ENCODE measurements at regions not wholly inside any gene's neighbourhood (a gene's known extent, or its start where the extent isn't known, plus 50 kb on each side); places are given as distances from the start of the nearest gene placed in this dataset.

- H3K4me1 ChIP-seq (ENCODE audit: low read depth) = no peaks in the 10 kb centered on the region
- H3K9me3 ChIP-seq (ENCODE audit: low read depth) = no peaks in the 10 kb centered on the region
- no peak overlapping the region for H3K4me3 ChIP-seq
- no peaks in the 10 kb centered on the region for H3K27me3 ChIP-seq
- no peaks in the 10 kb centered on the region for H3K36me3 ChIP-seq
- TF ChIP-seq, protein P1, sequence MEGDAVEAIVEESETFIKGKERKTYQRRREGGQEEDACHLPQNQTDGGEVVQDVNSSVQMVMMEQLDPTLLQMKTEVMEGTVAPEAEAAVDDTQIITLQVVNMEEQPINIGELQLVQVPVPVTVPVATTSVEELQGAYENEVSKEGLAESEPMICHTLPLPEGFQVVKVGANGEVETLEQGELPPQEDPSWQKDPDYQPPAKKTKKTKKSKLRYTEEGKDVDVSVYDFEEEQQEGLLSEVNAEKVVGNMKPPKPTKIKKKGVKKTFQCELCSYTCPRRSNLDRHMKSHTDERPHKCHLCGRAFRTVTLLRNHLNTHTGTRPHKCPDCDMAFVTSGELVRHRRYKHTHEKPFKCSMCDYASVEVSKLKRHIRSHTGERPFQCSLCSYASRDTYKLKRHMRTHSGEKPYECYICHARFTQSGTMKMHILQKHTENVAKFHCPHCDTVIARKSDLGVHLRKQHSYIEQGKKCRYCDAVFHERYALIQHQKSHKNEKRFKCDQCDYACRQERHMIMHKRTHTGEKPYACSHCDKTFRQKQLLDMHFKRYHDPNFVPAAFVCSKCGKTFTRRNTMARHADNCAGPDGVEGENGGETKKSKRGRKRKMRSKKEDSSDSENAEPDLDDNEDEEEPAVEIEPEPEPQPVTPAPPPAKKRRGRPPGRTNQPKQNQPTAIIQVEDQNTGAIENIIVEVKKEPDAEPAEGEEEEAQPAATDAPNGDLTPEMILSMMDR (IDR thresholded peaks at IDR 0.05; ENCODE audit: low read depth, low read length) = no peak
- no peak for DNase-seq (ENCODE audit: low read depth in 1 of 2, low spot score in 1 of 2)
- H3K27ac ChIP-seq = no peak overlapping the region
Measured at GRCh38 chr15:94611656-94612055, 380.3 kb downstream of the MCTP2 start.

- Histone ChIP-seq H3K9me3 (ENCODE audit: low read depth) (no peaks in the 10 kb centered on the region), H3K36me3 (no peaks in the 10 kb centered on the region), H3K4me3 (no peak overlapping the region), H3K27me3 (no peaks in the 10 kb centered on the region), H3K27ac (no peak overlapping the region), H3K4me1 (ENCODE audit: low read depth) (no peaks in the 10 kb centered on the region)
- TF ChIP-seq, protein P1 (IDR thresholded peaks at IDR 0.05; ENCODE audit: low read depth, low read length) = no peak
- DNase-seq (ENCODE audit: low read depth in 1 of 2, low spot score in 1 of 2) = no peak
Measured at GRCh38 chr15:94615688-94616087, 384.3 kb downstream of the MCTP2 start.

- DNase-seq (ENCODE audit: low read depth in 1 of 2, low spot score in 1 of 2) = no peak
Measured at GRCh38 chr15:94620632-94621031, 389.3 kb downstream of the MCTP2 start.

GRCh38 chr15:94621736-94622135, 390.4 kb downstream of the MCTP2 start:
- H3K27me3 ChIP-seq = no peaks in the 10 kb centered on the region
- TF ChIP-seq, protein P1 (IDR thresholded peaks at IDR 0.05; ENCODE audit: low read depth, low read length) = no peak

More at GRCh38 chr15:94620632-94621031, 389.3 kb downstream of the MCTP2 start:
- H3K9me3 ChIP-seq (ENCODE audit: low read depth) = no peaks in the 10 kb centered on the region
- no peak overlapping the region for H3K27ac ChIP-seq
- TF ChIP-seq, protein P1 (IDR thresholded peaks at IDR 0.05; ENCODE audit: low read depth, low read length) = no peak
- H3K36me3 ChIP-seq = no peaks in the 10 kb centered on the region
- no peak overlapping the region for H3K4me3 ChIP-seq
- H3K27me3 ChIP-seq = no peaks in the 10 kb centered on the region
- no peaks in the 10 kb centered on the region for H3K4me1 ChIP-seq (ENCODE audit: low read depth)

DNA sequence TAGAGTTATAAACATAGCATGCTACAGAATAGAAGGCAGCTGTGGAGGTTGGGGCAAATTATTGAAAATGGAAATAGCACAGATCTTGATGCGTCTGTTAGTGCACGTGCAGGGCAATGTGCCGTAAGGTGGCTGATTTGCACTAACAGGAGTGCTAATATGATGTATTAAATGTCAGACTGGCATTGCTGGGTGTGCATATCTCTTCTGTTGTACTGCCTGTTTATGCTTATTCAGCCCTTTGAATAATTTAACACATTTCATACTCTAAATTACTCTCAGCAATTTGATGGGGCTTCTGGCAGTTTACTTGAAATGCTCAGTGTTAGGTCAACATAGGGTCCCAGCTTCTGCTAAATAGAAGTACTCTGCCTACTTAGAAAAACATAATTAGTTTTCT, 395.6 kb downstream of the MCTP2 start:
- Histone ChIP-seq H3K27ac (no peak overlapping the region), H3K36me3 (no peaks in the 10 kb centered on the region), H3K4me3 (no peak overlapping the region), H3K27me3 (no peaks in the 10 kb centered on the region), H3K4me1 (ENCODE audit: low read depth) (no peaks in the 10 kb centered on the region), H3K9me3 (ENCODE audit: low read depth) (no peaks in the 10 kb centered on the region)
- DNase-seq (ENCODE audit: low read depth in 1 of 2, low spot score in 1 of 2) = no peak
- TF ChIP-seq, protein P1 (IDR thresholded peaks at IDR 0.05; ENCODE audit: low read depth, low read length) = no peak

More at GRCh38 chr15:94621736-94622135, 390.4 kb downstream of the MCTP2 start:
- H3K36me3 ChIP-seq = no peaks in the 10 kb centered on the region
- no peak for DNase-seq (ENCODE audit: low read depth in 1 of 2, low spot score in 1 of 2)
- no peaks in the 10 kb centered on the region for H3K9me3 ChIP-seq (ENCODE audit: low read depth)
- H3K4me1 ChIP-seq (ENCODE audit: low read depth) = no peaks in the 10 kb centered on the region
- no peak overlapping the region for H3K4me3 ChIP-seq
- no peak overlapping the region for H3K27ac ChIP-seq

DNA sequence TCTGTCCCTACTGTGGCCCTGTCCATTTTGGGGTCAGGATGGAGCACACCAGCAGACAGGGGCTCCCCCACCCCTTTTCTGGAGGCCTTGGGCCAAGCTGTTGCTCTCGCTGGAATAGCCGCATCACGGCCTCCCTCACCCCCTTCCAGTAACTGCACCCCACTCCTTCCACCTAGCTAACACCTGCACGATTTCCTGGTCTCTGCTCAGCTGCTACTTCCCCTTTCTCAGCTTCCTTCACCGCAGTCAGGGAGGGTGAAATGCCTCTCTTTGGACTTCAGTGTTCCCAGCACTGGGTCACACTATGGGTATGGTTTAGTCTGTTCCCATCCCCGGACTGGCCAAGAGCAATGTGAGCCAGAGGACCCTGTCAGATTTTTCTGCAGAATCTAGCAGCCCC, 400.2 kb downstream of the MCTP2 start:
- H3K9me3 ChIP-seq (ENCODE audit: low read depth) = no peaks in the 10 kb centered on the region
- DNase-seq (ENCODE audit: low read depth in 1 of 2, low spot score in 1 of 2) = no peak
- H3K27ac ChIP-seq = no peak overlapping the region
- H3K4me1 ChIP-seq (ENCODE audit: low read depth) = no peaks in the 10 kb centered on the region
- H3K27me3 ChIP-seq = no peaks in the 10 kb centered on the region
- H3K4me3 ChIP-seq = no peak overlapping the region
- no peaks in the 10 kb centered on the region for H3K36me3 ChIP-seq
- TF ChIP-seq, protein P1 (IDR thresholded peaks at IDR 0.05; ENCODE audit: low read depth, low read length) = no peak

Measured in cardiac muscle cell (in vitro differentiated cells and primary cell).